RWPE2 (cell line): ENCODE measurements at regions not wholly inside any gene's neighbourhood (a gene's known extent, or its start where the extent isn't known, plus 50 kb on each side); places are given as distances from the start of the nearest gene placed in this dataset.

ENCODE experiments used
- ATAC-seq: fragments of 200-7000 bp; cut with Tn5 transposase; 3 replicates; pipeline ENCODE4 v1.9.1; 2021; ENCODE audit warnings: low read depth
- DNase-seq: peaks from one replicate; pipeline ENCODE4 v3.0.0-alpha.2; 2020; ENCODE audit warnings: low spot score
- H3K27ac ChIP-seq: fragments of 450-650 bp; 2 replicates; pipeline ENCODE4 v1.5.1; 2017; ENCODE audit warnings: mild to moderate bottlenecking; ENCODE audit not compliant: poor library complexity, severe bottlenecking
- H3K27me3 ChIP-seq: fragments of 250-450 bp; sonication (Bioruptor Pico); 2 replicates; pipeline ENCODE4 v1.5.1; 2021; ENCODE audit warnings: mild to moderate bottlenecking, moderate library complexity; ENCODE audit not compliant: insufficient read depth, poor library complexity, severe bottlenecking
- H3K36me3 ChIP-seq: fragments of 250-450 bp; sonication (Bioruptor Pico); 2 replicates; pipeline ENCODE4 v1.5.1; 2020; ENCODE audit warnings: low read depth, mild to moderate bottlenecking, moderate library complexity
- H3K4me1 ChIP-seq: fragments of 250-450 bp; sonication (Bioruptor Pico); 2 replicates; pipeline ENCODE4 v1.5.1; 2021; ENCODE audit warnings: mild to moderate bottlenecking, moderate library complexity; ENCODE audit not compliant: insufficient read depth, poor library complexity, severe bottlenecking
- H3K4me3 ChIP-seq: fragments of 250-450 bp; sonication (Bioruptor Pico); 2 replicates; pipeline ENCODE4 v1.5.1; 2021; ENCODE audit warnings: mild to moderate bottlenecking, moderate library complexity; ENCODE audit not compliant: severe bottlenecking
- H3K9me3 ChIP-seq: fragments of 250-450 bp; sonication (Bioruptor Pico); 2 replicates; pipeline ENCODE4 v1.5.1; 2021; ENCODE audit warnings: mild to moderate bottlenecking, moderate library complexity; ENCODE audit not compliant: severe bottlenecking
- CTCF ChIP-seq: fragments of 450-650 bp; IDR thresholded peaks from one replicate; pipeline ENCODE4 v1.5.1; 2017; ENCODE audit warnings: mild to moderate bottlenecking, moderate library complexity; ENCODE audit not compliant: poor library complexity, severe bottlenecking

GRCh38 chr11:36876266-36876665, 278.2 kb upstream of the RAG2 start:
- no peak overlapping the region for H3K4me3 ChIP-seq
- H3K4me1 ChIP-seq, result no peaks in the 10 kb centered on the region
- no peaks in the 10 kb centered on the region for H3K27me3 ChIP-seq
- H3K9me3 ChIP-seq, result no peaks in the 10 kb centered on the region
- TF ChIP-seq CTCF, result no peak
- no peaks in the 10 kb centered on the region for H3K36me3 ChIP-seq
- ATAC-seq (no peak), DNase-seq (no peak)
- H3K27ac ChIP-seq, result no peak overlapping the region

- no peak for ATAC-seq
- Histone ChIP-seq H3K36me3 (no peaks in the 10 kb centered on the region), H3K4me3 (no peak overlapping the region), H3K27me3 (no peaks in the 10 kb centered on the region), H3K9me3 (no peaks in the 10 kb centered on the region), H3K27ac (no peak overlapping the region), H3K4me1 (no peaks in the 10 kb centered on the region)
- no peak for DNase-seq
- TF ChIP-seq CTCF, result no peak
These were observed 276.3 kb upstream of the RAG2 start for GRCh38 chr11:36874291-36874690.

- Histone ChIP-seq H3K36me3 (no peaks in the 10 kb centered on the region), H3K27ac (no peak overlapping the region), H3K27me3 (no peaks in the 10 kb centered on the region), H3K9me3 (no peaks in the 10 kb centered on the region), H3K4me3 (no peak overlapping the region), H3K4me1 (no peaks in the 10 kb centered on the region)
- DNase-seq (no peak), ATAC-seq (no peak)
- no peak for TF ChIP-seq CTCF
These were observed 272.3 kb upstream of the RAG2 start for GRCh38 chr11:36870361-36870760.

- TF ChIP-seq CTCF, result no peak
- DNase-seq (no peak), ATAC-seq (peak; percentile 48; the same call in 1 of the 3 replicates)
- Histone ChIP-seq H3K4me1 (no peaks in the 10 kb centered on the region), H3K4me3 (no peak overlapping the region), H3K27ac (no peak overlapping the region), H3K36me3 (no peaks in the 10 kb centered on the region), H3K9me3 (no peaks in the 10 kb centered on the region), H3K27me3 (no peaks in the 10 kb centered on the region)
These were observed 270.3 kb upstream of the RAG2 start for GRCh38 chr11:36868380-36868779.

GRCh38 chr11:36865846-36866245, 267.8 kb upstream of the RAG2 start:
- no peaks in the 10 kb centered on the region for H3K9me3 ChIP-seq
- no peak for TF ChIP-seq CTCF
- no peaks in the 10 kb centered on the region for H3K36me3 ChIP-seq
- no peak for ATAC-seq
- H3K27me3 ChIP-seq, result no peaks in the 10 kb centered on the region
- H3K27ac ChIP-seq, result no peak overlapping the region
- no peak overlapping the region for H3K4me3 ChIP-seq
- no peaks in the 10 kb centered on the region for H3K4me1 ChIP-seq
- DNase-seq, result no peak
